GM18505 (cell line): ENCODE measurements at regions not wholly inside any gene's neighbourhood (a gene's known extent, or its start where the extent isn't known, plus 50 kb on each side); places are given as distances from the start of the nearest gene placed in this dataset.

Source experiments
- ATAC-seq: cut with Tn5 transposase; IDR thresholded peaks from one replicate; pipeline ENCODE4 v1.9.1; 2021; ENCODE audit not compliant: unreplicated experiment
- POLR2A ChIP-seq: IDR thresholded peaks from 4 replicates; pipeline ENCODE4 v1.6.1; 2011; ENCODE audit warnings: borderline replicate concordance; ENCODE audit not compliant: insufficient read depth, insufficient read length; ENCODE audit errors: extremely low read depth

GRCh38 chr12:115771601-115772000 is 505.9 kb downstream of the MED13L start:
- no peak for ATAC-seq
- no peak for TF ChIP-seq POLR2A

- no peak for TF ChIP-seq POLR2A
- ATAC-seq = no peak
Measured at GRCh38 chr12:115771065-115771464, 506.4 kb downstream of the MED13L start.

- no peak for TF ChIP-seq POLR2A
- no peak for ATAC-seq
Measured at GRCh38 chr12:115770643-115771042, 506.9 kb downstream of the MED13L start.

- no peak for TF ChIP-seq POLR2A
- ATAC-seq = no peak
Measured at GRCh38 chr12:115767916-115768315, 509.6 kb downstream of the MED13L start.

- no peak for TF ChIP-seq POLR2A
Measured at GRCh38 chr12:115763982-115764621, 513.4 kb downstream of the MED13L start.

GRCh38 chr12:115763376-115763775 is 514.1 kb downstream of the MED13L start:
- TF ChIP-seq POLR2A = no peak
- ATAC-seq = no peak

More at GRCh38 chr12:115763982-115764621, 513.4 kb downstream of the MED13L start:
- no peak for ATAC-seq

- ATAC-seq = no peak
- no peak for TF ChIP-seq POLR2A
Measured at GRCh38 chr12:115762936-115763335, 514.6 kb downstream of the MED13L start.

- TF ChIP-seq POLR2A = no peak
- ATAC-seq = no peak
Measured at GRCh38 chr12:115761784-115762183, 515.7 kb downstream of the MED13L start.

- no peak for ATAC-seq
- TF ChIP-seq POLR2A = no peak
Measured at GRCh38 chr12:115760231-115760630, 517.3 kb downstream of the MED13L start.

- no peak for TF ChIP-seq POLR2A
- ATAC-seq = no peak
Measured at GRCh38 chr12:115758877-115759620, 518.4 kb downstream of the MED13L start.

GRCh38 chr12:115758183-115758582 is 519.3 kb downstream of the MED13L start:
- no peak for ATAC-seq
- TF ChIP-seq POLR2A = no peak

GRCh38 chr12:115756804-115757203 is 520.7 kb downstream of the MED13L start:
- ATAC-seq = no peak
- no peak for TF ChIP-seq POLR2A

GRCh38 chr12:115756271-115756670 is 521.2 kb downstream of the MED13L start:
- no peak for TF ChIP-seq POLR2A
- ATAC-seq = no peak

- no peak for TF ChIP-seq POLR2A
- ATAC-seq = no peak
Measured at GRCh38 chr12:115755725-115756085, 521.8 kb downstream of the MED13L start.
